MM.1S (cell line): ENCODE measurements at regions not wholly inside any gene's neighbourhood (a gene's known extent, or its start where the extent isn't known, plus 50 kb on each side); places are given as distances from the start of the nearest gene placed in this dataset.

Source experiments
- DNase-seq: peaks from one replicate; pipeline ENCODE4 v3.0.0-alpha.2; 2015
- H2AFZ ChIP-seq: fragments of 300-600 bp; sonication (generic); 2 replicates; pipeline ENCODE4 v1.6.0; 2016; ENCODE audit warnings: antibody characterized with exemption, low read length
- H3F3A ChIP-seq: fragments of 300-600 bp; sonication (generic); 2 replicates; pipeline ENCODE4 v1.6.1; 2016; ENCODE audit warnings: mild to moderate bottlenecking, antibody characterized with exemption, low read length, moderate library complexity, mixed read lengths; ENCODE audit not compliant: insufficient read depth
- H3K27ac ChIP-seq: fragments of 300-600 bp; sonication (generic); 2 replicates; pipeline ENCODE4 v1.5.1; 2016; ENCODE audit warnings: mild to moderate bottlenecking, low read length
- H3K27me3 ChIP-seq: fragments of 300-600 bp; sonication (generic); replicated peaks from 2 replicates; pipeline ENCODE4 v1.6.0; 2016; ENCODE audit warnings: low read length; ENCODE audit not compliant: insufficient read depth
- H3K36me3 ChIP-seq: fragments of 300-600 bp; sonication (generic); replicated peaks from 2 replicates; pipeline ENCODE4 v1.6.1; 2016; ENCODE audit warnings: mild to moderate bottlenecking, low read length, mixed read lengths; ENCODE audit not compliant: insufficient read depth
- H3K4me1 ChIP-seq: fragments of 300-600 bp; sonication (generic); 2 replicates; pipeline ENCODE4 v1.6.1; 2016; ENCODE audit warnings: low read length, mixed read lengths
- H3K4me2 ChIP-seq: fragments of 300-600 bp; sonication (generic); 2 replicates; pipeline ENCODE4 v1.6.0; 2016; ENCODE audit warnings: low read depth, low read length
- H3K4me3 ChIP-seq: fragments of 300-600 bp; sonication (generic); 2 replicates; pipeline ENCODE4 v1.5.1; 2016; ENCODE audit warnings: low read length, mixed read lengths
- H3K79me2 ChIP-seq: fragments of 300-600 bp; sonication (generic); 2 replicates; pipeline ENCODE4 v1.6.1; 2016; ENCODE audit warnings: mixed run types, low read length, mixed read lengths
- H3K9ac ChIP-seq: fragments of 300-600 bp; sonication (generic); 2 replicates; pipeline ENCODE4 v1.6.1; 2016; ENCODE audit warnings: low read length, mixed read lengths
- H3K9me2 ChIP-seq: fragments of 300-600 bp; sonication (generic); replicated peaks from 2 replicates; pipeline ENCODE4 v1.6.1; 2016; ENCODE audit warnings: mild to moderate bottlenecking, low read length, mixed read lengths; ENCODE audit not compliant: insufficient read depth
- H3K9me3 ChIP-seq: fragments of 300-600 bp; sonication (generic); replicated peaks from 2 replicates; pipeline ENCODE4 v1.6.1; 2016; ENCODE audit warnings: mild to moderate bottlenecking, low read length, mixed read lengths; ENCODE audit not compliant: insufficient read depth
- H4K20me1 ChIP-seq: fragments of 300-600 bp; sonication (generic); 2 replicates; pipeline ENCODE4 v1.6.1; 2016; ENCODE audit warnings: mild to moderate bottlenecking, low read length, moderate library complexity, mixed read lengths; ENCODE audit not compliant: insufficient read depth
- CTCF ChIP-seq: fragments of 300-600 bp; sonication (generic); IDR thresholded peaks from 2 replicates; pipeline ENCODE4 v1.5.1; 2016; ENCODE audit warnings: antibody characterized with exemption, low read length, mixed read lengths
- EZH2 ChIP-seq: fragments of 300-600 bp; sonication (generic); optimal IDR thresholded peaks from 2 replicates; pipeline ENCODE3; 2017; ENCODE audit warnings: low read depth, mild to moderate bottlenecking, antibody characterized with exemption, low read length, mixed read lengths
- EZH2phosphoT487 ChIP-seq: fragments of 300-600 bp; sonication (generic); IDR thresholded peaks from 2 replicates; pipeline ENCODE4 v1.6.1; 2018; ENCODE audit warnings: antibody characterized with exemption, low read length

- Histone ChIP-seq H3K4me1 (no peaks in the 10 kb centered on the region), H3K79me2 (no peaks in the 10 kb centered on the region), H3K27ac (no peak overlapping the region), H4K20me1 (no peaks in the 10 kb centered on the region), H2AFZ (no peak overlapping the region), H3K4me2 (no peak overlapping the region), H3K36me3 (no peaks in the 10 kb centered on the region), H3K4me3 (no peak overlapping the region), H3K27me3 (no peaks in the 10 kb centered on the region), H3K9me3 (no peaks in the 10 kb centered on the region), H3K9me2 (no peaks in the 10 kb centered on the region), H3K9ac (no peak overlapping the region), H3F3A (no peaks in the 10 kb centered on the region)
- DNase-seq, result no peak
- no peak for TF ChIP-seq EZH2phosphoT487
- TF ChIP-seq CTCF, result no peak
- TF ChIP-seq EZH2, result no peak
Observed at GRCh38 chr6:23424584-23424983, 701.4 kb upstream of the NRSN1 start.

DNA sequence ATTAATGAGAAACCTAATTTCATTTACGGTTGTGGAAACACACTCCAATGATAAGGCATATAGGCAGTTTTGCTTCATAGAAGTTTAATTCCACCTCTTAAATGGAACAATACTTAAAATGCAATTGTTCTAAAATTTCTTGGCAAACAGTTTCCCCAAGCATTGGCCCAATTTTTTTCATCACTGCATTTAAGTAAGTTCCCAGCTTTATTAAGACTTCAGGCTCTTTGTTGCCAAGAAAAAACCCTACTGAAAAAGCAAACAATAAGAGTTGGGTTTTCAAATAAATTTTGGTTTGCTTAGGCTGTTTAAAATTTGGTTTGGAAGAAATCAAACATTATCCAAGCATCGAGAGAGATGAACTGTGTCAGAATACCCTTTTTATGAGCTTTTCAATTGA lies 690.9 kb upstream of the NRSN1 start:
- Histone ChIP-seq H3K36me3 (no peaks in the 10 kb centered on the region), H3K4me3 (no peak overlapping the region), H3K79me2 (no peaks in the 10 kb centered on the region), H3K27ac (no peak overlapping the region), H3K27me3 (no peaks in the 10 kb centered on the region), H3K4me1 (no peaks in the 10 kb centered on the region), H4K20me1 (no peaks in the 10 kb centered on the region), H3F3A (no peaks in the 10 kb centered on the region), H3K4me2 (no peak overlapping the region), H2AFZ (no peak overlapping the region), H3K9me2 (no peaks in the 10 kb centered on the region), H3K9me3 (no peaks in the 10 kb centered on the region), H3K9ac (no peak overlapping the region)
- DNase-seq, result no peak
- TF ChIP-seq CTCF (no peak), EZH2phosphoT487 (no peak), EZH2 (no peak)

- H3K79me2 ChIP-seq, result no peaks in the 10 kb centered on the region
- H3F3A ChIP-seq, result no peaks in the 10 kb centered on the region
- no peak for TF ChIP-seq CTCF
- TF ChIP-seq EZH2, result no peak
- TF ChIP-seq EZH2phosphoT487, result no peak
- H3K36me3 ChIP-seq, result no peaks in the 10 kb centered on the region
- H3K4me3 ChIP-seq, result no peak overlapping the region
- no peaks in the 10 kb centered on the region for H3K9me2 ChIP-seq
- no peaks in the 10 kb centered on the region for H4K20me1 ChIP-seq
- H3K9me3 ChIP-seq, result no peaks in the 10 kb centered on the region
- no peak overlapping the region for H3K9ac ChIP-seq
- H3K27ac ChIP-seq, result no peak overlapping the region
- no peak overlapping the region for H3K4me2 ChIP-seq
- H3K27me3 ChIP-seq, result no peaks in the 10 kb centered on the region
- no peaks in the 10 kb centered on the region for H3K4me1 ChIP-seq
- DNase-seq, result no peak
- H2AFZ ChIP-seq, result no peak overlapping the region
Observed at GRCh38 chr6:23435798-23436197, 690.2 kb upstream of the NRSN1 start.
